SK-N-SH (cell line): ENCODE measurements at regions not wholly inside any gene's neighbourhood (a gene's known extent, or its start where the extent isn't known, plus 50 kb on each side); places are given as distances from the start of the nearest gene placed in this dataset.

Experiments
- CTCF ChIA-PET: fragments of 300-600, 350-600 bp; formaldehyde crosslinking; extraction: SDS; loops from one replicate; lab custom pipeline; 2021; lab: Yijun Ruan, JAX
- POLR2A ChIA-PET: fragments of 350-600 bp; sonication (Branson Sonifier 250); formaldehyde crosslinking; extraction: SDS; loops from one replicate; lab custom pipeline; 2020; ENCODE audit warnings: antibody characterized with exemption, inconsistent platforms; lab: Yijun Ruan, JAX
- DNase-seq: peaks from one replicate; pipeline ENCODE4 v3.0.0; 2012
- H2AFZ ChIP-seq: fragments of 200-600 bp; sonication (generic); 2 replicates; pipeline ENCODE4 v1.8.1; 2016; ENCODE audit warnings: antibody characterized with exemption, mild to moderate bottlenecking, low read depth
- H3F3A ChIP-seq: fragments of 200-600 bp; sonication (generic); replicated peaks from 2 replicates; pipeline ENCODE3; 2016; ENCODE audit warnings: antibody characterized with exemption, mild to moderate bottlenecking; ENCODE audit not compliant: insufficient read depth
- H3K27ac ChIP-seq, 2 experiments: fragments of 200-500 bp in 1 of 2; fragments of 200-600 bp in 1 of 2; sonication (Bioruptor generic) in 1 of 2; sonication (generic), shearing (Covaris generic) in 1 of 2; 2 replicates each; pipeline versions ENCODE4 v1.5.1 to v1.6.1; 2014 to 2016; ENCODE audit warnings: low read depth in 2 of 2, inconsistent platforms in 1 of 2, low read length in 1 of 2, mild to moderate bottlenecking in 1 of 2, mixed read lengths in 1 of 2
- H3K27me3 ChIP-seq: fragments of 200-600 bp; sonication (generic), shearing (Covaris generic); 2 replicates; pipeline ENCODE4 v1.6.1; 2016; ENCODE audit warnings: mixed run types; ENCODE audit not compliant: insufficient read depth
- H3K36me3 ChIP-seq, 2 experiments: fragments of 200-500 bp in 1 of 2; fragments of 200-600 bp in 1 of 2; sonication (Bioruptor generic) in 1 of 2; sonication (generic) in 1 of 2; replicated peaks in 1 of 2; 2 replicates each; pipeline versions ENCODE3 to v1.5.1; 2014 to 2016; ENCODE audit warnings: low read length in 1 of 2, mild to moderate bottlenecking in 1 of 2; ENCODE audit not compliant: insufficient read depth in 2 of 2, control insufficient read depth in 1 of 2
- H3K4me1 ChIP-seq, 2 experiments: fragments of 200-500 bp in 1 of 2; fragments of 200-600 bp in 1 of 2; sonication (Bioruptor generic) in 1 of 2; sonication (generic), shearing (Covaris generic) in 1 of 2; 2 replicates each; pipeline versions ENCODE4 v1.5.1 to v1.6.1; 2014 to 2016; ENCODE audit warnings: low read depth in 1 of 2, low read length in 1 of 2, mixed run types in 1 of 2; ENCODE audit not compliant: insufficient read depth in 2 of 2, control insufficient read depth in 1 of 2
- H3K4me2 ChIP-seq: fragments of 200-600 bp; sonication (generic), shearing (Covaris generic); 2 replicates; pipeline ENCODE4 v1.6.1; 2017; ENCODE audit warnings: mixed run types
- H3K4me3 ChIP-seq, 2 experiments: fragments of 200-500 bp in 1 of 2; fragments of 200-600 bp in 1 of 2; sonication (Bioruptor generic) in 1 of 2; sonication (generic), shearing (Covaris generic) in 1 of 2; 2 replicates each; pipeline versions ENCODE4 v1.5.1 to v1.8.1; 2014 to 2016; ENCODE audit warnings: low read depth in 2 of 2, inconsistent platforms in 1 of 2, low read length in 1 of 2, mild to moderate bottlenecking in 1 of 2, mixed read lengths in 1 of 2, moderate library complexity in 1 of 2
- H3K79me2 ChIP-seq: fragments of 200-600 bp; sonication (generic); 2 replicates; pipeline ENCODE4 v1.8.1; 2017; ENCODE audit warnings: mild to moderate bottlenecking; ENCODE audit not compliant: insufficient read depth
- H3K9ac ChIP-seq: fragments of 200-600 bp; sonication (generic); 2 replicates; pipeline ENCODE4 v1.6.1; 2017; ENCODE audit warnings: mixed run types
- H3K9me2 ChIP-seq: fragments of 200-600 bp; sonication (generic); 2 replicates; pipeline ENCODE4 v1.6.1; 2017; ENCODE audit warnings: mixed run types
- H3K9me3 ChIP-seq: fragments of 200-600 bp; sonication (generic); 2 replicates; pipeline ENCODE4 v1.6.1; 2017; ENCODE audit warnings: mixed run types, mild to moderate bottlenecking, moderate library complexity
- H4K20me1 ChIP-seq: fragments of 200-600 bp; sonication (generic); 2 replicates; pipeline ENCODE4 v1.6.1; 2017; ENCODE audit warnings: mild to moderate bottlenecking, mixed run types; ENCODE audit not compliant: insufficient read depth
- CTCF ChIP-seq: fragments of 200-600 bp; sonication (generic); IDR thresholded peaks from 2 replicates; pipeline ENCODE4 v1.6.1; 2017; ENCODE audit warnings: antibody characterized with exemption, mild to moderate bottlenecking, moderate library complexity
- GABPA ChIP-seq: IDR thresholded peaks from 2 replicates; pipeline ENCODE4 v1.4.0; 2012; ENCODE audit warnings: low read depth, mild to moderate bottlenecking
- IRF3 ChIP-seq: fragments of 150-350 bp; IDR thresholded peaks from 2 replicates; pipeline ENCODE4 v1.6.1; 2016; ENCODE audit warnings: mild to moderate bottlenecking, low read depth, low read length
- JUND ChIP-seq: IDR thresholded peaks from 2 replicates; pipeline ENCODE4 v1.4.0; 2012
- MEF2A ChIP-seq: IDR thresholded peaks from 2 replicates; pipeline ENCODE4 v1.4.0; 2012; ENCODE audit warnings: low read depth, borderline replicate concordance
- NFIC ChIP-seq: IDR thresholded peaks from 2 replicates; pipeline ENCODE4 v1.4.0; 2012; ENCODE audit warnings: borderline replicate concordance
- NRF1 ChIP-seq: IDR thresholded peaks from 2 replicates; pipeline ENCODE4 v1.6.1; 2012; ENCODE audit warnings: low read depth, mild to moderate bottlenecking, low read length
- PBX3 ChIP-seq: IDR thresholded peaks from 2 replicates; pipeline ENCODE4; 2012
- POLR2AphosphoS5 ChIP-seq: IDR thresholded peaks from 2 replicates; pipeline ENCODE4 v1.6.1; 2012; ENCODE audit warnings: low read depth, low read length
- RCOR1 ChIP-seq: fragments of 150-350 bp; IDR thresholded peaks from 2 replicates; pipeline ENCODE4 v1.6.1; 2017; ENCODE audit warnings: antibody characterized with exemption, low read length
- REST ChIP-seq: IDR thresholded peaks from 2 replicates; pipeline ENCODE4 v1.6.1; 2012; ENCODE audit warnings: mild to moderate bottlenecking, low read depth, low read length, moderate library complexity
- RXRA ChIP-seq: IDR thresholded peaks from 2 replicates; pipeline ENCODE4 v1.4.0; 2012; ENCODE audit warnings: low read depth, mild to moderate bottlenecking, borderline replicate concordance
- SMC3 ChIP-seq: IDR thresholded peaks from 2 replicates; pipeline ENCODE4 v1.6.1; 2012; ENCODE audit warnings: low read depth, low read length, improper control_type of control experiment
- TAF1 ChIP-seq: IDR thresholded peaks from 2 replicates; pipeline ENCODE4 v1.6.1; 2012; ENCODE audit warnings: low read depth, mild to moderate bottlenecking, low read length, moderate library complexity, borderline replicate concordance
- TCF12 ChIP-seq: IDR thresholded peaks from 2 replicates; pipeline ENCODE4 v1.4.0; 2012
- TEAD4 ChIP-seq: IDR thresholded peaks from 2 replicates; pipeline ENCODE4 v1.4.0; 2012; ENCODE audit warnings: mild to moderate bottlenecking, borderline replicate concordance; ENCODE audit not compliant: insufficient read depth
- USF1 ChIP-seq: IDR thresholded peaks from 2 replicates; pipeline ENCODE4 v1.4.0; 2012; ENCODE audit warnings: low read depth, borderline replicate concordance
- YY1 ChIP-seq: IDR thresholded peaks from 2 replicates; pipeline ENCODE4 v1.4.0; 2012; ENCODE audit warnings: low read depth, mild to moderate bottlenecking
- WGBS: methylation state at CpG from one replicate; pipeline ENCODE4 v1.1.6; 2017; ENCODE audit warnings: low lambda C conversion rate; 5-methylcytosine and 5-hydroxymethylcytosine counted together

- ChIA-PET POLR2A (no interaction called here), CTCF (no interaction called here)
- Histone ChIP-seq H3K4me2 (no peak overlapping the region), H4K20me1 (no peaks in the 10 kb centered on the region), H3F3A (no peaks in the 10 kb centered on the region), H3K27ac (no peak overlapping the region)
- no peak for DNase-seq
- TF ChIP-seq RXRA (no peak), PBX3 (no peak), NRF1 (no peak), NFIC (no peak), SMC3 (no peak), GABPA (no peak), REST (no peak), POLR2AphosphoS5 (no peak), TAF1 (no peak), TCF12 (no peak), TEAD4 (no peak), JUND (no peak)
- TF ChIP-seq, all 33 proteins: peak for 0
- H3K79me2 ChIP-seq = no peaks in the 10 kb centered on the region
- no peak overlapping the region for H2AFZ ChIP-seq
- H3K36me3 ChIP-seq = no peaks in the 10 kb centered on the region
- no peaks in the 10 kb centered on the region for H3K9me2 ChIP-seq
- H3K9me3 ChIP-seq = no peaks in the 10 kb centered on the region
- no peak overlapping the region for H3K4me3 ChIP-seq
- H3K27me3 ChIP-seq = no peaks in the 10 kb centered on the region
- H3K9ac ChIP-seq = no peak overlapping the region
- peaks cover 0 to 23% of the 10 kb centered on the region in 2 experiments; a peak in 1 of 4 replicates for H3K4me1 ChIP-seq
Measured at GRCh38 chr11:37282367-37282766, 684.3 kb upstream of the RAG2 start.

GRCh38 chr11:37280200-37280599 is 682.2 kb upstream of the RAG2 start:
- Histone ChIP-seq H3F3A (no peaks in the 10 kb centered on the region), H3K4me3 (no peak overlapping the region), H3K9ac (no peak overlapping the region), H4K20me1 (no peaks in the 10 kb centered on the region), H3K27ac (no peak overlapping the region), H3K4me1 (peaks cover 0 to 37% of the 10 kb centered on the region in 2 experiments; a peak in 1 of 4 replicates), H3K4me2 (no peak overlapping the region), H2AFZ (no peak overlapping the region), H3K36me3 (no peaks in the 10 kb centered on the region), H3K79me2 (no peaks in the 10 kb centered on the region), H3K9me3 (no peaks in the 10 kb centered on the region), H3K9me2 (no peaks in the 10 kb centered on the region), H3K27me3 (no peaks in the 10 kb centered on the region)
- CTCF ChIA-PET = no interaction called here
- POLR2A ChIA-PET = no interaction called here
- TF ChIP-seq NRF1 (no peak), TAF1 (no peak), USF1 (no peak), IRF3 (no peak), RXRA (no peak), MEF2A (no peak), TEAD4 (no peak), CTCF (no peak), SMC3 (no peak), RCOR1 (no peak), YY1 (no peak), GABPA (no peak), TCF12 (no peak)
- no peak for DNase-seq
- WGBS = 25% methylated on average over 2 of the region's 2 CpGs
